ENCODE measurements at regions not wholly inside any gene's neighbourhood (a gene's known extent, or its start where the extent isn't known, plus 50 kb on each side); places are given as distances from the start of the nearest gene placed in this dataset.
"Not testable (repeated sequence)": the region's sequence is repeated elsewhere in the genome, so short reads cannot be mapped to it uniquely, and the experiment has no call there.

DNA sequence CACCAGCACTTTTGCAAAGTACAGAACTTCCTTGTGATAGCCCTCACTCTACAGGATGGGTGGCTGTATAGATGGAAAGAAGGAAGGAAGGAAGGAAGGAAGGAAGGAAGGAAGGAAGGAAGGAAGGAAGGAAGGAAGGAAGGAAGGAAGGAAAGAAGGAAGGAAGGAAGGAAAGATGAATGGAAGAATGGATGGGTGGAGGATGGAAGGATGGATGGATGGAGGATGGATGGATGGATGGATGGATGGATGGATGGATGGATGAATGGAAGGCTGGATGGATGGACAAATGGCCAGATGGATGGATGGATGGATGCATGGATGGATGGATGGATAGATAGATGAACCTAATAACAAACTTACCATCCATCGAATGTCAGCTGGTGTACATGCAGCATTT, 256.9 kb downstream of the ANKRD60 start:
- not testable (repeated sequence) for H3K27ac Mint-ChIP-seq, H3K4me3 Mint-ChIP-seq, H3K36me3 Mint-ChIP-seq, H3K4me1 Mint-ChIP-seq, ATAC-seq
- Mint-ChIP-seq H3K27me3 (peaks cover 21% of the 10 kb centered on the region), H3K9me3 (peaks cover 11% of the 10 kb centered on the region)

DNA sequence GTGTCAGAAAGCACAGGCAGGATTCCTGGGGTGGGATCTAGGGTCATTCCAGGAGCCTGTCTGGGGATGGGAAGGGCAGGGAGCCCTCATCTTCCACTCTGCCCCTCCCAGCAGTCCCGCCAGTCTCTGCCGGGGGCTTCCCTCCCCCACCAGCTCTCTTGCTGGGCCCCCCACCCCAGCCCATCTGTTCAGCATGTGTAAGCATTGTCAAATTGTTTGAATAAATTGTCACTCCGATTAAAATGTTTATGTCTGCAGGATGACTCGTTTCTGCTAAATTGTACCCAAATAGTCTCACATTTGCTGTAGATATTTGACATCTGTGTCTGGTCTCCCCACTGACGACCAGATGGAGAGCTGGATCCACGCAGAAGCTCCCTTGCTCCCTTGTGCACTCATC, 257.6 kb downstream of the ANKRD60 start:
- H3K27me3 Mint-ChIP-seq: peaks cover 24% of the 10 kb centered on the region
- no peak overlapping the region for H3K4me3 Mint-ChIP-seq
- no peaks in the 10 kb centered on the region for H3K36me3 Mint-ChIP-seq
- H3K9me3 Mint-ChIP-seq: peaks cover 11% of the 10 kb centered on the region
- H3K27ac Mint-ChIP-seq: no peak overlapping the region
- no peak for ATAC-seq
- no peaks in the 10 kb centered on the region for H3K4me1 Mint-ChIP-seq

DNA sequence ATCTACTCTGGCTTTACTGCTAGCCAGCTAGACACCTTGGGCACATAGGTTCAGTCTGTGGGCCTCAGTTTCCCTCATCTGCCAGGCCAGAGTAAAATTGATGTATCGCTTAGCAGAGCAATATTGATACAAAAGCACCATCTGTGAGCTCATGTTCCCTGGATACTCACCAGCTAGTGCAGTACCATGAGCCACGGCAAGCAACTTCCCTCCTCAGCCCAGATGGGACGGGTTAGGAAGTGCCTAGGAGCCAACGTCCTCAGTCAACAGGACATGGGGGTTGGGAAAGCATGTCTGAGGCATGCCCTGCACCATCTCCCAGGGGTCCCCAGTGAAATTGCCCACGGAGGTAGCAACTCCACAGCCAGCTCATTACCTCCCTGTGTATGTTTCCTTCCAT, 258.3 kb downstream of the ANKRD60 start:
- Mint-ChIP-seq H3K36me3 (no peaks in the 10 kb centered on the region), H3K27me3 (peaks cover 31% of the 10 kb centered on the region), H3K4me1 (no peaks in the 10 kb centered on the region), H3K27ac (no peak overlapping the region), H3K9me3 (peaks cover 11% of the 10 kb centered on the region), H3K4me3 (no peak overlapping the region)
- no peak for ATAC-seq

DNA sequence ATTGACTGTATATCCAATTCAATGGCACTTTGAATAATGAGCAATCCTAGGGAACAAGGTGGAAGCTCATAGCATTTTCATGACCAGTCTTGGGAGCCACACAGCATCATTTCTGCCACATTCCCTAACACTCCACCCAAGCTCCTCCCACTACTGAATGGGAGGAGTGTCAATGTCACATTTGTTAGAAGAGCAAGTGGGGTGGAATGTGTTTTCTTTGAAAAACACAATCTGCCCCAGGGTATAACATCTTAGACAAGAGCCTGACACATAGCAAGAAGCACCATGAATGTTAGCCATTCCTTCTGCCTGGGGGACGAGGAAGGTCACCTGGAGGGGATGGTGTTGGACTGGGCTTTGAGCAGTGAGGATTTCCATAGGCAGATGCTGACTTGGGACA, 258.3 kb upstream of the PMEPA1 start:
- peaks cover 5% of the 10 kb centered on the region for H3K9me3 Mint-ChIP-seq
- peaks cover 44% of the 10 kb centered on the region for H3K27me3 Mint-ChIP-seq
- ATAC-seq: no peak
- H3K4me3 Mint-ChIP-seq: no peak overlapping the region
- H3K4me1 Mint-ChIP-seq: no peaks in the 10 kb centered on the region
- H3K36me3 Mint-ChIP-seq: no peaks in the 10 kb centered on the region
- H3K27ac Mint-ChIP-seq: no peak overlapping the region

DNA sequence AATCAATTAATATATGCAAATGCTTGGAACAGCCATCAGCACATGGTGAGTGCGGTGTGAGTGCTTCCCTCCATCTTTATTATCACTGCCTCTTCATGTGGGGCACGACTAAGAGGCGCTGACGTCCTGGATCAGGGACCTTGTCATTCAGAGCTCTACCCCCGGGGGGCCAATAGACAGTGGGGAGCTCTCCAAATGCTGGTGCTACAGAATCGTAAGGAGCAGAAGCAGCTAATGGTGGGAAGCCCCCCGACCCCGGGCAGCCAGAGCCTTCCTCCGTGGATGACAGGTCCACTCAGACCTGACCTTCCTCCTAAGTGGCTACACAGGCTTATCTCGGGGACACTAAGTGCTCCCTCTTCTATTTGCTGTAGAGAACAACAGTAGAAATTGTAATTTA, 257.5 kb upstream of the PMEPA1 start:
- Mint-ChIP-seq H3K36me3 (no peaks in the 10 kb centered on the region), H3K27me3 (peaks cover 44% of the 10 kb centered on the region), H3K4me3 (no peak overlapping the region), H3K27ac (no peak overlapping the region), H3K4me1 (no peaks in the 10 kb centered on the region), H3K9me3 (peaks cover 5% of the 10 kb centered on the region)
- no peak for ATAC-seq

DNA sequence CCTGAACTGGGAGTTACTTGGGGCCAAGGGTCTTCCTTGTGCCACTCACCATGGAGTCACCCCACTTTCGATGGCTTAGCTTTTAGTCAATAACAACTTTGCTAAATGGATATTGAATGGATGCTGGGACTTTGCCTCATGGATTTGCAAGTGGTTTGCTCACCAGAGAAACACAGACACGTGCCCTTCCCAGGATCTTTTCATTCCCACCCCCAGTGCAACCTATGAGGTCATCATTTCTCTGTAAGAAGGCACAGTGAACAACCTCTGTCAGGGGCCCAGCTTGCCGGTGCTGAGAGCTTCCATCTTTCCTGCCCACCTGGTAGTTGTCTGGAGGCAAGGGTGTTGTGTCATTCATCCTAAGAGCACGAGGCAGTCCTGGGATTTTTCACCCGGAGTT, 256.8 kb upstream of the PMEPA1 start:
- Mint-ChIP-seq H3K9me3 (peaks cover 3% of the 10 kb centered on the region), H3K36me3 (no peaks in the 10 kb centered on the region), H3K4me3 (no peak overlapping the region), H3K27ac (no peak overlapping the region), H3K4me1 (no peaks in the 10 kb centered on the region), H3K27me3 (peaks cover 44% of the 10 kb centered on the region)
- no peak for ATAC-seq

DNA sequence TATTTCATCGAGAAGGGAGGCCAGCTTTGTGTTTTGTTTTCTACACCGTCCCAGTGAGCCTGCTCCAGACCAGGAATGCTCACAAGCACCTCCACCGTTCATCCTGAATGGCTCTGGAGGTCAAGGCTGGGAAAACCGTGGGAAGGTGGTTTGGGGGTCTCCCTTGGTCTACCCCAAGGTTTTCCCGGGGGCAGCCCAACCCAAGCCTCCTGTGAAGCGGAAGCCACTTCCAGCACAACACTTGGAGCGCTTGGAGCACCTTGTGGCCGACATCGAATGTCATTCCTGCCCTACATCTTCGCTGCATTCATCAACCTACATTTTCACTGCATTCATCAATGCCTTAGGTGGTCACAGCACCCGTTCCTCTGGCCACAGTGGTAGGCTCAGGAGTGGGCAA, 255.6 kb upstream of the PMEPA1 start:
- H3K27ac Mint-ChIP-seq: no peak overlapping the region
- no peaks in the 10 kb centered on the region for H3K9me3 Mint-ChIP-seq
- H3K27me3 Mint-ChIP-seq: peaks cover 44% of the 10 kb centered on the region
- no peak overlapping the region for H3K4me3 Mint-ChIP-seq
- no peaks in the 10 kb centered on the region for H3K4me1 Mint-ChIP-seq
- no peak for ATAC-seq
- H3K36me3 Mint-ChIP-seq: no peaks in the 10 kb centered on the region

DNA sequence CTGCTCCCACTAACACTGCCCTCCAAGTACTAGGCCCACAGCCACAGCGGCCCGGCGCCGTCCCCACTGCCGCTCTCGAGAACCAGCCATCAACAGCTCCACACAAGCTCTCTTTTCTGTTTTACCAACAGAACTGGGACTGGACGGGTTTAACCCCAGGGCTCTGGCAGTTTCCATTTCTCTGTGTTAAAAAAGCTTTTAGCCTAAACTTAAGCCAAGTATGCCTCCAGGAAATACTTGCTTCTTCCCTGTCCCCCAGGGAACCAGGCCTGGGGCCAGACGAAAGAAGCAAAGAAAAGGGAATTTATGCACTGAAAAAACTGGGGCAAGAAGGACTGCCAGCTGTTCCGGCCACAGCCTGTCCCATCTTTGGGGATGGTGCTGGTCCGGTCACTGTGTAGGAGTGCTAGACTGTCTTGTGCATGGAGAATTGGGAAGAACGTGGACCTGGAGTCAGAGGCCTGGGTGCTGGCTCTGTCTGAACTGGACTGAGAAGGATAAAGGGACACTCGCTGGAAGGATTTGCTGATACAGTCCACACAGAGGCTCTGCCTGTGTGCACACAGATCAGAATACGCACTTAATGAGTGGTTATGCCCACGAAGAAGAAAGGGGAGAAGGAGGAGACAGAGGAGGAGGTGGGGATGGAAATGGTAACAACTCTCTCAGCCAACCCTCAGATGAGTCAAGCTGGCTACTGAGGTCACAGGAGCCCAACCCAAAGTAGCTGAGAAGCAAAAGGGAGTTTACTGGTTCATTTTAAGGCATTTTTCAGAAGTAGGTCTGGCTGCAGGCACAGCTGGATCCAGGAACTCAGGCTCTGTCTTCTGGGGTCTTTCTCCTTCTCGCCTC, 254.4 kb upstream of the PMEPA1 start:
- no peaks in the 10 kb centered on the region for H3K36me3 Mint-ChIP-seq
- H3K27me3 Mint-ChIP-seq: peaks cover 38% of the 10 kb centered on the region
- no peak for ATAC-seq
- no peak overlapping the region for H3K4me3 Mint-ChIP-seq
- H3K27ac Mint-ChIP-seq: no peak overlapping the region
- no peaks in the 10 kb centered on the region for H3K9me3 Mint-ChIP-seq
- H3K4me1 Mint-ChIP-seq: no peaks in the 10 kb centered on the region

DNA sequence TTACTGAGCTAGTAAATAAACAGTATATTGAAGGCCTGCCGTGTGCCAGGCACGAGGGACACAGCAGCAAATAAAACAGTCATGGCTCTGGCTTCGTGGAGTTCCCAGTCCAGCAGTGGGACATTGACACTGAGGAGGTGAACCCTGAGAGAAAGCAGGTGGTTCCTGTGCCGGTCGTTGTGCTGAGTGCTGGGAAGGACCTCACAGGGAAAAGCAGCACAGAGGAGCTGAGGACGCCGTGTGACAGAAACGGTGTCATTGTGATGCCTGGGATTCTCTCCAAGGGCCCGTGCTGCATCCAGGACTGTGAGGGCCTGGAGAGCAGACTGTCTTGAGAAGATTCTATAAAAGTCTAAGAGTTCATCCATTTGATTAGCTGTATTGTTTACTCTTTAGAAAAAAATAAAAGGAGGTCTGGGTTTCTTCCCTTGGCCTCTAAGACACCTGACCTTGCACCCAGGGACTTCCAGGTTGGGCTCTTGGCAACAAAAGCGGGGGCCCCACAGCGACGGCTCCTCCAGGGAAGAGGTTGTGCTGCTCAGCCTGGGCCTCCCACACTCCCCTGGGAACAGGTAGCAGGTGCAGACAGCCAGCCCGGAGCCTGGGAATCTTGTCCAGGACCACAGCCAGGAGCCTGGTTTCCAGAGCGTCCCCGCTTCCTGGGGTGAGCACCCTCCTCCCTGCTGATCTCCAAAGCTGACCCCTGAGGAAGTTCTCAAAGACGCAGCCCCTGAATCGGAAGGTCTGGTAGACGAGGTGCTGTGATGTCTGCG, 251.2 kb upstream of the PMEPA1 start:
- no peak for ATAC-seq
- H3K27me3 Mint-ChIP-seq: peaks cover 24% of the 10 kb centered on the region
- H3K9me3 Mint-ChIP-seq: no peaks in the 10 kb centered on the region
- H3K4me3 Mint-ChIP-seq: no peak overlapping the region
- no peaks in the 10 kb centered on the region for H3K4me1 Mint-ChIP-seq
- H3K27ac Mint-ChIP-seq: no peak overlapping the region
- no peaks in the 10 kb centered on the region for H3K36me3 Mint-ChIP-seq

DNA sequence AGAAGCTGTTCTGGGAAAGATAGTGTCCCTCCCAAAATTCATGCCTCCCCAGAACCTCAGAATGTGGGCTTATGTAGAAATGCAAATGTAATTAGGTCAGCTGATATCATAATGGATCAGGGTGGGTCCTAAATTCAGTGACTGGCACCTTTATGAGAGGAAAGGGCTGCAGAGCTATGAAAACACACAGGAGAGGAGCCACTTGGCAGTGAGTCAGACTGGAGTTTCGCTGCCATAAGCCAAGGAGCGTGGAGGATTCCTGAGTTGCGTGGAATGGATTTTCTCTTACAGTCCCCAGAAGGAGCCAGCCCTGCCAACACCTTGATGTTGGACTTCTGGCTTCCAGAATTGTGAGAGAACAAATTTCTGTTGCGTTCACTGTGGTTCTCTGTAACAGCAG, 249.8 kb upstream of the PMEPA1 start:
- Mint-ChIP-seq H3K36me3 (no peaks in the 10 kb centered on the region), H3K4me3 (no peak overlapping the region), H3K27ac (no peak overlapping the region), H3K27me3 (peaks cover 24% of the 10 kb centered on the region), H3K9me3 (peaks cover 3% of the 10 kb centered on the region), H3K4me1 (no peaks in the 10 kb centered on the region)
- no peak for ATAC-seq

DNA sequence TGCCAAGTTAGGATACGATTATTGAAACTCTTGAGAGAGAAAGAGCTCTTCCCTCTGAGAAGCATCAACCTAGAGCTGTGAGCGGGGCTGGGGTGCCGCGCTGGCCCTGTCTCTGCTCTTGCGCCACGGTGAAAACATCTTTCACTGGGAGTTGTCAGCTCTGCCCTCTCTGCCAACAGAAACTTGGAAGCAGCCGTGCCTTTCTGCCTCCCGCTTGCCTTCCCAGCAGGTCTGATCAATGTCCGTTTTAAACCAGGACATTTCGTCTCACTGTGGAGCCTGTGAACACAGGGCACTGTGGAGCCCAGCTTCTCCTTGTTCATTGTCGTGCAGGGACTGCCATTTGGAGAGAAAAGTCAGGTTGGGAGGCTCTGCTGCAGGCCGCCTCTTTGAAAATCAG, 249.2 kb upstream of the PMEPA1 start:
- ATAC-seq: no peak
- peaks cover 4% of the 10 kb centered on the region for H3K9me3 Mint-ChIP-seq
- peaks cover 23% of the 10 kb centered on the region for H3K27me3 Mint-ChIP-seq
- H3K36me3 Mint-ChIP-seq: no peaks in the 10 kb centered on the region
- H3K4me1 Mint-ChIP-seq: no peaks in the 10 kb centered on the region
- H3K4me3 Mint-ChIP-seq: no peak overlapping the region
- no peak overlapping the region for H3K27ac Mint-ChIP-seq

DNA sequence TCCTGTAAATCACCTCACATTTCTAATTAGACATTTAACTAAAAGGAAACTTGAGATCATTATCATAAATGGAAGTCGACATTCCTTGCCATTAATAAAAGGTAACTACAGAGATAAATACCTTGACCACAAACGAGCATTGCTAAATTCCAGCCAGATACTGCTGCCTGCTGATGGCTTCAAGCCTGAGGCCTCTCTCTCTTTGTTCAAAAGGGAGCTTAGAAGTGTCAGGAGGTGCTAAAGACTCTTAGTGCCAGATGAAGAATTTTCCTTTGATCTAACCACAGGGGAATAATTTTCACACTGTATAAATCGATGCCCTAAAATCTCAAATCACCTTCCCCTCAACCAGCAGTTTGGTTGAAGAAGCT, 248.2 kb upstream of the PMEPA1 start:
- Mint-ChIP-seq H3K36me3 (no peaks in the 10 kb centered on the region), H3K9me3 (peaks cover 7% of the 10 kb centered on the region), H3K4me1 (no peaks in the 10 kb centered on the region), H3K27ac (no peak overlapping the region), H3K4me3 (no peak overlapping the region), H3K27me3 (peaks cover 26% of the 10 kb centered on the region)
- no peak for ATAC-seq

DNA sequence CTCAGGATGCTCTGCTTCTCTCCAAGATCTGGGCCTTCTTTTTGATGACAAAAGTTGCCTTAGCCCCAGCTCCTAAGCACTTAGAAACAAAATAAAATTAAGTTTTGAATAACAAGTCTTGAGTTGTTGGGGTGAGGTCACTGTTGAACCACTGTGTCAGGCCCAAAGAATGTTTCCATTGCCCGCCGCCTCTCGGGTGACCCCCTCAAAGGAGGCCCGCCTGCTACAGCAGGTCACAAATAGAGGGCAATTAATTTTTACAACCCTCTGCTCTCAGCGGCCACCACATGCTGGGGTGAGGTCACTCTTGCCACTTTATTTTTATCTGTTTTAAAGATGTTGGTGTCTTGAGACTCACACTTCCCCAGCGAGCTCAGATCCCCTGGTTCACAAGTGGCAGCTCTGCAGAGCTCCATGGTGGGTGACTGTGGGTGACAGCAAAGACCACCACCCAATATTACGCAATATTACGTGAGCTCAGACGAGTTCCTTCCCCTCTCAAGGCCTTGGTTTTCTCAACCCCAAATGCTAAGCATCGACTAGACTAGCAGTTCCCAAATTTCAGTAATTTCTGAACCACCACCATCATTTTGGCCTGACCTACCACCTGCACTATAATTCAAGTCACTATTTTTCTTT, 247.7 kb upstream of the PMEPA1 start:
- H3K36me3 Mint-ChIP-seq: no peaks in the 10 kb centered on the region
- no peaks in the 10 kb centered on the region for H3K4me1 Mint-ChIP-seq
- H3K27ac Mint-ChIP-seq: no peak overlapping the region
- H3K9me3 Mint-ChIP-seq: peaks cover 7% of the 10 kb centered on the region
- H3K4me3 Mint-ChIP-seq: no peak overlapping the region
- H3K27me3 Mint-ChIP-seq: peaks cover 27% of the 10 kb centered on the region
- no peak for ATAC-seq

DNA sequence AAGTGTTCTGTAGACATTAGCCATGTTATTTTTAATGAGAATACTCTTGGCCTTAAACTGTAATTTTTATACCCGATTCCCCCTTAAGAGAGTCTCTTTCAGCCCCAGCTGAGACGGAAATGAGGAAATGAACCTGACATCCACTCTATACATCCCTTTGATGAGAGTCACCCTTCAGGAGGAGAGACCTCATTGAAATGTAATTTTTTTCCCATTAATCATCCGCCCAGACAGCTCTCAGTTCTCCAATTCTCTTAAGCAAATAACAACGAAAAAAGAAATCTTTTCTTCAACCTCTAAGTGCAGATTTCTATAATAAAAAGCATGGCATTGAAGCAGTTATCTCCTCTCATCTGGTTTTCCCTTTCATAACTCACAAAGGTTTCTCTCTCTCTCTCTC, 243.8 kb upstream of the PMEPA1 start:
- H3K27me3 Mint-ChIP-seq: peaks cover 46% of the 10 kb centered on the region
- H3K36me3 Mint-ChIP-seq: no peaks in the 10 kb centered on the region
- H3K27ac Mint-ChIP-seq: no peak overlapping the region
- H3K4me1 Mint-ChIP-seq: no peaks in the 10 kb centered on the region
- no peak overlapping the region for H3K4me3 Mint-ChIP-seq
- no peak for ATAC-seq
- peaks cover 20% of the 10 kb centered on the region for H3K9me3 Mint-ChIP-seq

DNA sequence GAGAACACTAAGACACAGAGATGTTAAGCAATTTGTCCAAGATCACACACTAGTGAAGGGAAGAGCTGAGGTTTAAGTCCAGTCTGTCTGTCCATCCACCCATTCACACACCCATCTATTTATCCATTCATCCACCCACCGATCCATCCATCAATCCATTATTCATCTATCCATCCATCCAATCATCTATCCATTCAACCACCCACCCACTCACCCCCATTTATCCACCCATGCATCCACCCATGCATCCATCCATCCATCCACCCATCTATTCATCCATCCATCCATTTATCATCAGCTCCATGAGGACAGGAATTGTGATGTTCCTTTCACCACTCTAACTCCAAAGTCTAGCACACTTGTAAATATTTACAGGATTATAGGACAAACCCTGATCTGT, 242.3 kb upstream of the PMEPA1 start:
- no peak overlapping the region for H3K4me3 Mint-ChIP-seq
- no peaks in the 10 kb centered on the region for H3K36me3 Mint-ChIP-seq
- H3K27ac Mint-ChIP-seq: no peak overlapping the region
- peaks cover 22% of the 10 kb centered on the region for H3K9me3 Mint-ChIP-seq
- peaks cover 48% of the 10 kb centered on the region for H3K27me3 Mint-ChIP-seq
- no peaks in the 10 kb centered on the region for H3K4me1 Mint-ChIP-seq
- no peak for ATAC-seq

DNA sequence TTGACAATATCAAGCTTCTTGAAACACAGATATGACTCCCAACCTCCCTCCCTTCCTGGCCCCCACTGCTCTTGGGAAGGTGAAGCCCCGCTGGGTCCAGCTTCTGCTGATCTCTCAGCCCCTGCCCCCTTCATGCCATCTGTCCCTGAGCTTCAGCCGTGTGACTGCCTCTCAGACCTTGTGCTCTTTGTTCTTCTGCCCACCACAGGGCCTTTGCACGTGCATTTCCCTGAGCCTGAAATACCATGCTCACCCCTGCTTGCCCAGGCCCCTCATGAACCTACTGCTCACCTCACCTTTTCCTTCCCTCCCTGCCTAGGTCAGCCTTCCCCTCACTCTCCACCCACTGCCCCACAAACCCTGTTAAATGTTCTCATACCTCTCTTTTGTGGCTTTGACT, 241.7 kb upstream of the PMEPA1 start:
- Mint-ChIP-seq H3K9me3 (peaks cover 22% of the 10 kb centered on the region), H3K27me3 (peaks cover 48% of the 10 kb centered on the region), H3K4me3 (no peak overlapping the region), H3K36me3 (no peaks in the 10 kb centered on the region), H3K4me1 (no peaks in the 10 kb centered on the region), H3K27ac (no peak overlapping the region)
- no peak for ATAC-seq
